H1 (cell line): ENCODE measurements at regions not wholly inside any gene's neighbourhood (a gene's known extent, or its start where the extent isn't known, plus 50 kb on each side); places are given as distances from the start of the nearest gene placed in this dataset.

Experiments used
- CTCF ChIA-PET: fragments of 300-600 bp; sonication (Branson Sonifier 250); formaldehyde crosslinking; loops from one replicate; lab custom pipeline; 2021; ENCODE audit not compliant: partially characterized antibody; lab: Charles Lee
- POLR2A ChIA-PET: fragments of 300-600 bp; sonication (Branson Sonifier 250); formaldehyde crosslinking; loops from one replicate; lab custom pipeline; 2021; ENCODE audit warnings: inconsistent platforms; ENCODE audit not compliant: partially characterized antibody; lab: Charles Lee
- DNase-seq, 2 experiments: peaks; one replicate each; pipeline versions ENCODE4 v3.0.0 to v3.0.0-alpha.2; 2010 to 2022; ENCODE audit warnings: low spot score in 2 of 2, low read depth in 1 of 2, mixed read lengths in 1 of 2
- FAIRE-seq: peaks from 2 replicates; lab custom pipeline; 2011; peaks lifted over from hg19 to GRCh38; lab: Jason Lieb, UNC
- H2AFZ ChIP-seq: 2 replicates; pipeline ENCODE4 v1.8.1; 2012; ENCODE audit warnings: low read length, inconsistent platforms
- H2AK5ac ChIP-seq: 2 replicates; pipeline ENCODE4 v1.6.1; 2013; ENCODE audit warnings: low read depth, low read length
- H2BK120ac ChIP-seq: replicated peaks from 2 replicates; pipeline ENCODE3; 2013; ENCODE audit warnings: low read depth, low read length, inconsistent platforms
- H2BK12ac ChIP-seq: 2 replicates; pipeline ENCODE4 v1.6.1; 2013; ENCODE audit warnings: low read depth, low read length
- H2BK15ac ChIP-seq: 2 replicates; pipeline ENCODE4 v1.6.1; 2013; ENCODE audit warnings: low read length
- H2BK20ac ChIP-seq: 2 replicates; pipeline ENCODE4 v1.6.1; 2013; ENCODE audit warnings: low read length
- H2BK5ac ChIP-seq: 2 replicates; pipeline ENCODE4 v1.6.1; 2013; ENCODE audit warnings: low read depth, low read length
- H3K14ac ChIP-seq: 2 replicates; pipeline ENCODE4 v1.6.1; 2013; ENCODE audit warnings: inconsistent platforms; ENCODE audit not compliant: insufficient read length
- H3K18ac ChIP-seq: 2 replicates; pipeline ENCODE4 v1.6.1; 2013; ENCODE audit warnings: low read length; ENCODE audit errors: extremely low read depth
- H3K23ac ChIP-seq: 2 replicates; pipeline ENCODE4 v1.6.1; 2013; ENCODE audit warnings: inconsistent platforms; ENCODE audit not compliant: insufficient read length
- H3K23me2 ChIP-seq: 2 replicates; pipeline ENCODE4 v1.6.1; 2013; ENCODE audit warnings: low read depth, low read length
- H3K27ac ChIP-seq: 2 replicates; pipeline ENCODE4 v1.6.1; 2011; ENCODE audit warnings: low read depth, low read length, inconsistent platforms
- H3K27me3 ChIP-seq, 4 experiments: replicated peaks in 1 of 4; 1 replicate in 1 of 4; 2 replicates in 3 of 4; pipeline versions ENCODE4 v1.6.1 to v1.8.1; 2011 to 2013; ENCODE audit warnings: low read length in 3 of 4, mild to moderate bottlenecking in 3 of 4, inconsistent platforms in 2 of 4, mixed read lengths in 2 of 4, moderate library complexity in 1 of 4; ENCODE audit not compliant: control insufficient read depth in 3 of 4, insufficient read depth in 3 of 4; ENCODE audit errors: extremely low read depth in 1 of 4
- H3K36me3 ChIP-seq, 4 experiments: 2 replicates each; pipeline versions ENCODE4 v1.6.1 to v1.8.1; 2011 to 2013; ENCODE audit warnings: mild to moderate bottlenecking in 4 of 4, low read length in 3 of 4, moderate library complexity in 2 of 4, control low read depth in 1 of 4, inconsistent platforms in 1 of 4; ENCODE audit not compliant: insufficient read depth in 4 of 4, control insufficient read depth in 2 of 4
- H3K4ac ChIP-seq: replicated peaks from 2 replicates; pipeline ENCODE3; 2013; ENCODE audit warnings: low read length, low read depth, mixed read lengths, inconsistent platforms; ENCODE audit not compliant: insufficient read length
- H3K4me1 ChIP-seq, 4 experiments: replicated peaks in 1 of 4; 1 replicate in 1 of 4; 2 replicates in 3 of 4; pipeline versions ENCODE4 v1.6.1 to v1.8.1; 2011 to 2013; ENCODE audit warnings: low read length in 3 of 4, inconsistent platforms in 2 of 4, mixed read lengths in 1 of 4; ENCODE audit not compliant: insufficient read depth in 4 of 4, control insufficient read depth in 3 of 4
- H3K4me2 ChIP-seq, 2 experiments: 2 replicates each; pipeline versions ENCODE4 v1.6.1 to v1.8.1; 2011 to 2013; ENCODE audit warnings: low read depth in 2 of 2, low read length in 2 of 2, control low read depth in 1 of 2, inconsistent platforms in 1 of 2, mild to moderate bottlenecking in 1 of 2; ENCODE audit not compliant: insufficient read depth in 1 of 2
- H3K4me3 ChIP-seq, 4 experiments: fragments of 200-600, 300-600 bp in 1 of 4; sonication (generic), shearing (Covaris generic), sonication (Bioruptor Twin) in 1 of 4; 2 replicates each; pipeline versions ENCODE4 v1.5.1 to v1.8.1; 2011 to 2016; ENCODE audit warnings: low read length in 4 of 4, low read depth in 3 of 4, control low read depth in 2 of 4, inconsistent platforms in 2 of 4, mild to moderate bottlenecking in 2 of 4, mixed read lengths in 1 of 4, moderate library complexity in 1 of 4; ENCODE audit not compliant: insufficient read depth in 2 of 4; ENCODE audit errors: extremely low read depth in 1 of 4
- H3K56ac ChIP-seq: replicated peaks from 2 replicates; pipeline ENCODE3; 2013; ENCODE audit warnings: low read depth, mild to moderate bottlenecking, mixed read lengths, low read length, inconsistent platforms; ENCODE audit not compliant: insufficient read length
- H3K79me1 ChIP-seq: 2 replicates; pipeline ENCODE4 v1.6.1; 2013; ENCODE audit warnings: low read depth, low read length, control low read depth
- H3K79me2 ChIP-seq, 2 experiments: 2 replicates each; pipeline versions ENCODE4 v1.6.1 to v1.8.1; 2012 to 2013; ENCODE audit warnings: low read length in 2 of 2, mild to moderate bottlenecking in 2 of 2, inconsistent platforms in 1 of 2; ENCODE audit not compliant: insufficient read depth in 2 of 2, control insufficient read depth in 1 of 2
- H3K9ac ChIP-seq, 4 experiments: replicated peaks in 1 of 4; 1 replicate in 1 of 4; 2 replicates in 3 of 4; pipeline versions ENCODE4 v1.6.1 to v1.8.1; 2011 to 2013; ENCODE audit warnings: low read depth in 3 of 4, low read length in 3 of 4, control low read depth in 2 of 4, mild to moderate bottlenecking in 2 of 4, moderate library complexity in 2 of 4, inconsistent platforms in 1 of 4; ENCODE audit errors: extremely low read depth in 1 of 4
- H3K9me3 ChIP-seq, 2 experiments: 2 replicates each; pipeline versions ENCODE4 v1.6.1 to v1.8.1; 2012 to 2013; ENCODE audit warnings: mild to moderate bottlenecking in 2 of 2, moderate library complexity in 2 of 2, control low read depth in 1 of 2, inconsistent platforms in 1 of 2, low read depth in 1 of 2, low read length in 1 of 2, mixed read lengths in 1 of 2; ENCODE audit not compliant: insufficient read depth in 2 of 2
- H4K20me1 ChIP-seq, 2 experiments: replicated peaks in 1 of 2; 2 replicates each; pipeline versions ENCODE3 to v1.8.1; 2011 to 2013; ENCODE audit warnings: inconsistent platforms in 2 of 2, low read length in 2 of 2, mild to moderate bottlenecking in 1 of 2; ENCODE audit not compliant: insufficient read depth in 2 of 2, control insufficient read depth in 1 of 2
- H4K5ac ChIP-seq: 2 replicates; pipeline ENCODE4 v1.6.1; 2013; ENCODE audit warnings: low read length, low read depth, mixed read lengths, inconsistent platforms; ENCODE audit not compliant: insufficient read length
- H4K8ac ChIP-seq: 2 replicates; pipeline ENCODE4 v1.8.0; 2013; ENCODE audit warnings: mild to moderate bottlenecking, moderate library complexity, low read length, inconsistent platforms; ENCODE audit not compliant: insufficient read depth; ENCODE audit errors: extremely low read depth
- H4K91ac ChIP-seq: replicated peaks from 2 replicates; pipeline ENCODE3; 2013; ENCODE audit warnings: low read length, mixed read lengths, inconsistent platforms; ENCODE audit not compliant: insufficient read length
- CBX5 ChIP-seq: fragments of 300-800, 300-1000 bp; sonication (generic); IDR thresholded peaks from 2 replicates; pipeline ENCODE4 v1.7.1; 2016; ENCODE audit warnings: antibody characterized with exemption, low read length, low read depth
- CEBPB ChIP-seq: IDR thresholded peaks from 2 replicates; pipeline ENCODE4 v1.6.1; 2012; ENCODE audit warnings: low read depth, low read length
- CREB1 ChIP-seq: IDR thresholded peaks from 2 replicates; pipeline ENCODE4 v1.6.1; 2012; ENCODE audit warnings: inconsistent platforms
- EZH2 ChIP-seq: fragments of 200-600 bp; sonication (generic); IDR thresholded peaks from 2 replicates; pipeline ENCODE4 v1.7.1; 2012; ENCODE audit warnings: low read depth, mild to moderate bottlenecking, moderate library complexity, low read length, inconsistent platforms; ENCODE audit not compliant: severe bottlenecking
- FOSL1 ChIP-seq: IDR thresholded peaks from 2 replicates; pipeline ENCODE4 v1.6.1; 2011; ENCODE audit warnings: mild to moderate bottlenecking, low read depth, low read length, moderate library complexity; ENCODE audit not compliant: insufficient read depth
- JUND ChIP-seq: IDR thresholded peaks from 2 replicates; pipeline ENCODE4 v1.6.1; 2011; ENCODE audit warnings: mild to moderate bottlenecking, improper control_type of control experiment, low read length
- KDM1A ChIP-seq: fragments of 200-600, 300-600 bp; sonication (generic); IDR thresholded peaks from 2 replicates; pipeline ENCODE4 v1.7.1; 2016; ENCODE audit warnings: mild to moderate bottlenecking, low read length, borderline replicate concordance
- KDM5A ChIP-seq: fragments of 200-600 bp; IDR thresholded peaks from 2 replicates; pipeline ENCODE4 v1.7.1; 2012; ENCODE audit warnings: mild to moderate bottlenecking, low read length, inconsistent platforms, mixed read lengths
- SIRT6 ChIP-seq: IDR thresholded peaks from one replicate; pipeline ENCODE4 v1.7.1; 2012; ENCODE audit warnings: low read length, inconsistent platforms
- SUZ12 ChIP-seq: fragments of 200-600 bp; sonication (generic); IDR thresholded peaks from 2 replicates; pipeline ENCODE4 v1.6.1; 2012; ENCODE audit warnings: mild to moderate bottlenecking, inconsistent platforms, low read length, moderate library complexity, mixed read lengths
- WGBS, 2 experiments: shearing (Covaris generic) in 1 of 2; methylation state at CpG; one replicate each; pipeline versions ENCODE4 v1.1.6 to v1.1.7; 2013 to 2015; ENCODE audit warnings: low lambda C conversion rate in 2 of 2, mixed read lengths in 2 of 2, inconsistent platforms in 1 of 2, low coverage in 1 of 2, missing lambda C conversion rate in 1 of 2; ENCODE audit not compliant: insufficient replicate concordance in 2 of 2, insufficient coverage in 1 of 2, insufficient read length in 1 of 2; ENCODE audit errors: extremely low coverage in 1 of 2, missing lambda C conversion rate in 1 of 2; 5-methylcytosine and 5-hydroxymethylcytosine counted together

DNA sequence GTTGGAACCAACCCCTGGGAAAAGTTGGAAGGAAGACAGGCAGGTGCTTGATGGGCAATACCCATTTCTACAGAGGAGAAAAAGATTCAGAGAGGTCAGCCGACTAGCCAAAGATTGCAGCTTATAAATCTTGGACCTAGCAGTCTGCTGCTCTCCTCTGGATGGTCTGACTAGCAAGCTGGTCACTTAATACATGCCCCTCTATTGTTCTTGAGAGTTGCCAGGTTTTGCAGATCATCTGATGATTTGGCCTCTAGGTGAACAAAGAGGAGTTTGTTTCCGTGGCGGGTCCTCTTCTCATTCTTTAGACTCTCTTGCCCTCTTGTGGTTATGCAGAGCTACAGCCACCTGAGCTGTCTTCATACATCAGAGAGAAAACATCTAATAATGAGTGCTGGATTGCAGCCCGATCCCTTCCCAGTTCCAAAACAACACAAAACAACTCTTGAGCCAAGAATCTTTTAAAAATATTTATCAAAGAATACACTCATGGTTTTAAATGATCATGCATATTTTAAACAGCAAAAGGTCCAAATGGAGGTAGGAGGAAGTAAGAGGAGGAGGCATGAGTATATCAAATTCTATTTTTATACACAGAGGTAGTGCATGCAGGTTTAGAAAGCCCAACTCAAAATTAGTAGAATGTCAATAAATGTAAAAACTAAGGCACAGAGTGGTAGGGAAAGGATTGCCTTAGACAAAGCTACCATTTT, 115.7 kb downstream of the SLC30A10 start:
- H3K18ac ChIP-seq = no peak overlapping the region
- peak overlapping the region; percentile 84; the same call in 1 of the 2 replicates for H2BK20ac ChIP-seq
- WGBS, 2 experiments = 35% methylated on average over 4 of the region's 4 CpGs; no CpG with 5 or more reads in 1 of the 2 experiments
- no peak overlapping the region for H2BK5ac ChIP-seq
- peak overlapping the region; percentile 93; the same call in 1 of the 2 replicates for H2AFZ ChIP-seq
- H3K23ac ChIP-seq = no peak overlapping the region
- peak; percentile 99 for FAIRE-seq
- no peak overlapping the region for H4K8ac ChIP-seq
- H4K5ac ChIP-seq = no peak overlapping the region
- H3K4me1 ChIP-seq = peaks cover 0 to 5% (median 2%) of the 10 kb centered on the region in 4 experiments; a peak in 2 of 7 replicates
- no peak overlapping the region for H3K4me3 ChIP-seq
- H4K91ac ChIP-seq = no peak overlapping the region
- DNase-seq = peak; percentile 57 to 67
- no peak overlapping the region for H3K27ac ChIP-seq
- H3K36me3 ChIP-seq = no peaks in the 10 kb centered on the region
- no peak overlapping the region for H2BK120ac ChIP-seq
- no peak overlapping the region for H2AK5ac ChIP-seq
- H3K56ac ChIP-seq = no peak overlapping the region
- no peaks in the 10 kb centered on the region for H4K20me1 ChIP-seq
- no peaks in the 10 kb centered on the region for H3K27me3 ChIP-seq
- H3K9me3 ChIP-seq = no peaks in the 10 kb centered on the region
- no peaks in the 10 kb centered on the region for H3K23me2 ChIP-seq
- H3K4ac ChIP-seq = no peak overlapping the region
- H3K79me1 ChIP-seq = no peaks in the 10 kb centered on the region
- CTCF ChIA-PET = interaction anchor here (0.6 to 3.3 kb wide), 49 partner anchors 11 to 1598 kb away, joined by 3 to 36 read pairs (median 4); partner anchors contain the start of gene TGFB2
- no peak overlapping the region for H3K9ac ChIP-seq
- no peak overlapping the region for H2BK15ac ChIP-seq
- H3K14ac ChIP-seq = no peak overlapping the region
- peak overlapping the region; percentile 51; the same call in 1 of the 2 replicates for H2BK12ac ChIP-seq
- no peak overlapping the region for H3K4me2 ChIP-seq
- POLR2A ChIA-PET = interaction anchor here (0.5 kb wide), 1 partner anchor 437 kb away, joined by 3 read pairs; no protein-coding TSS in a partner anchor
- no peaks in the 10 kb centered on the region for H3K79me2 ChIP-seq
- TF ChIP-seq CBX5 (no peak), KDM5A (no peak), FOSL1 (no peak), SUZ12 (no peak), JUND (no peak), EZH2 (no peak), SIRT6 (no peak), CEBPB (no peak), CREB1 (no peak), KDM1A (no peak)
